Activated T-cell treated with anti-CD3 and anti-CD28 coated beads for 24 hours (primary cell): ENCODE measurements at regions not wholly inside any gene's neighbourhood (a gene's known extent, or its start where the extent isn't known, plus 50 kb on each side); places are given as distances from the start of the nearest gene placed in this dataset.

Experiments
- DNase-seq: peaks from one replicate; pipeline ENCODE4 v3.0.0-alpha.2; 2020; ENCODE audit warnings: low read depth

GRCh38 chr4:140281828-140282552 is 91.5 kb upstream of the SCOC start:
- DNase-seq: no peak

DNA sequence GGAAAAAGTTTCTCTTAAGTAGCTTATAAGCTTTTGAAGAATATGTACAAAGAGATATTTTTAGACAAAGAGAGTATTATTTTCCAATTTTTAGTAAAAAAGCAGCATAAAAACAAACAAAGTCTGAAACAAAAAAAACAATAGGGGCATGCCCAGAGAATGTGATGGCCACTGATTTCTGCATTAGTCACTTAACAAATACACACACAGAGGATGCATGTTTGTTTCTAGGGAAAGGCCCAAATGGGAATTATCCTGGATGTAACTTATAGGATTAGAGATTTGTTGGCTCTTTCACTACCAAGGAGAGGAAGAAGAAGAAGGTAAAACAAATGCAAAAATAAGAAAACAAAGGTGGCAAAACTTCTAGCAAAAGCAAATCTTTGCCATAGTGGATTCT is 95.9 kb upstream of the SCOC start:
- DNase-seq: no peak

DNA sequence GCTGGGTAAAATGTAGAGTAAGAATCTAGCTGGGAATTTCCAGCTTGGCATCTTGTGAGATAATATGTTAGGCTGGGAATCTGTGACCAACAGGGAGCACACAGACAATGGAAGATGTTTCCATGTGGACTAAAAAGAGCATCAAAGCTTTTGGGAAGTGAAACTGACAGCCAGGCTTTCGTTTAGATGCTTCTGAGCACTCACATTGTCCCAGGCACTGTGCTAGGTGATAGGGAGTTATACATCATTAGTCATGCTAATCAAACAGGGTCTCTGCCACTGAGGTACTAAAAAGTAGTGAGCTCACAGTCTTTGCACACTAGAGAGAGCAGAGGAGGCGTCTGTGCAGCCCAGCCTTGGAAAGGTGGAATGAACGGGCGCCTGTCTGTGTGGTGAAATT is 101.9 kb upstream of the SCOC start:
- no peak for DNase-seq

DNA sequence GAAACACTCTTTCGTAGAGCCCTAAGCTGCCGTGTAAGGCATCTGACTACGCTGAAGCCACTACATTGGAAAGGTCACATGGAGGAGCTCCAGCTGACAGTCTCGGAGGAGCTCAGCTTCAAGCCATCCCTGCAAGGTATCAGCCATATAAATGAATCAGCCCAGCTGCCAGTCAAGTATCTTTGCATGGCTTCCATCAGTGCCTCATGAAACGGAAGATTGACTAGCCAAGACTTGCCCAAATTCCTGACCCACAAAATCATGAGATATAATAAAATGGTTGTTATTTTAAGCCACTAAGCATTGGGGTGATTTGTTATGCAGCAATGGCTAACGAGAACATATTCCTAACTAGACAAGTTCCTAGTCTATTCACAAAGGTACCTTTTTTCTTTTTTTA is 104.1 kb upstream of the SCOC start:
- DNase-seq: no peak

DNA sequence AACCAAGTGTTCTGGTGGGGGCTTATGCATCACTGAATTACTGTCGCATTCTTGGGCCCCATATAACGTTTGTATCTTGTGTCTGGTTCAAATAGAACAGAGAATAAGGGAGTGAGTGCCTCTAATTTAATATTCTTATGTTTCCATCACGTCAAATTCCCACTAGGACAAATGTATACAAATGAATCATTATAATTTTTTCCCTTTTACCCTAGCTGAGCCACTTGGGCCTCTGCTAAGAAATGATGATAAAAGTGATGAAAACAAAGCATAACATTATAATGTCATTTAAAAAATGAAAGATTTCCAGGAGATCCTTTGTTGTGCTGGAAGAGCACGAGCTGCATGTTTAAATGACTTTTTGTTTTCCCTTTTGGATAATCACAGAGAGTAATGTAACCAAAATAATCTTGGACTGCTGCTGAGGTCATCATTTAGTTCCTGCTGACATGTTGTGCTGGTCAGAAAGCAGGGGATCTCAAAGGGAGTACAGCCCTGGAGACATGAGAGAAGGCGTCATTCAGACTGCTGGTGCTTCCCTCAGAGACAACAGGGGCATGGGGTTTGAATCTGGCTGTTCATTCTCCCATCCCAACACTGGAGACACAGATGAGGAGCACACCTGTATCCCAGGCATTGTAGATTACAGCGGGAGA is 105.1 kb upstream of the SCOC start:
- DNase-seq: no peak

DNA sequence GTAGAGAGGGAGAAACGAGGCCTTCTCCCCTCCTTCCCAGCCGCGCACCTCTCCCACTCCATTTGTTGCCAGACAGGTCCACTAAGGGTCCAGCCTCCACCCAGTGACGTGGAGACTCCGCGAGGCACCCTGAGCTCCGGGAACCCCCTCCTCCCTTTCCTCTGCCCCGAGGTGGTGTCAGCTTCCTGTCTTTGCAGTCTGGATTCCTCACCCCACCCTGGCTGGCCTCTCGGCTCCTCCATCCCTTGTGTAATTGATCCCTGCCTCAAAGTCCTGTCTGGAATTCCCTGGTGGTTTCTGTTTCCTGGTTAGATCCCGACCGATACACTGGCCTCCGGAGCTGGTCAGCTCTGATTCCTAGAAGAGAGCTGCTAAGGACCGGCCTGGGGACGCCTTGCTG is 105.9 kb upstream of the SCOC start:
- DNase-seq: no peak

GRCh38 chr4:140266958-140267568 is 106.4 kb upstream of the SCOC start:
- DNase-seq: no peak

DNA sequence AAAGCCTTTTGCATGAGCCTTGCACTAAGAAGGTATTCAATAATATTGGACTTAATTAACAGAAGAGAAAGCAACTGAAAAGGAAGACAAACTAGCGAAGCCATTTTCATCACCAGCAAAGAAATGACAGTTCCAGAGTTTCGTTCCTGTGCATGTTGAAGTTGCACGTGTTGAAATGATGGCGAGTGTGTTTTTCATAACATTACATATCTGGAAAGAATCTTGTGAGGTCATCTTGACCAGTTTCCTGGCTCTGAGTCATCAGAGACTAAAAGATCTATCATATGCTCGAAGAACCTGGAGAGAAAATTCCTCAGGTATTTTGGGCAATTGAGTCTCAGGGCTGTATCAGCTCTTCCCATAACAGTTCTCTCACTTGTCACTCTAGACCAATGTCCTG is 106.2 kb upstream of the MAML3 start:
- DNase-seq: no peak

DNA sequence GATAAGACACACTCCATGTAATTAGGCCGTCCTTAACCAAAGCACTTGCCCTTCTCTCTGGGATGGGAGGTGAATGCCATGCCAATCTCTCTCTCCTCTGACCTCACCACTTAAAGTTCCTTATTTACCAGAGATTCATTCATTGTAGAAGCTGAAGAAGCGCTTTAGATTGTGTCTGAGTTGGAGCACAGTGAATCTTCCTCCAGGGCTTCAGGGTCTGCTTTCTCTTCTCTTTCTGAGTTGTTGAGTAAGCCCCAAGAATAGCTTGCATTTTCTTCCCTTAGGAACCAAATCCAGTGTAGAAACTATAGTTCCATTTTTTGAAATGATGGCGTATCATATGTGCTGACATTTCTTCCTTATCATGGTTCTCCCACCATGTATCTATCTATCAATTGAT is 104.5 kb upstream of the MAML3 start:
- DNase-seq: no peak

DNA sequence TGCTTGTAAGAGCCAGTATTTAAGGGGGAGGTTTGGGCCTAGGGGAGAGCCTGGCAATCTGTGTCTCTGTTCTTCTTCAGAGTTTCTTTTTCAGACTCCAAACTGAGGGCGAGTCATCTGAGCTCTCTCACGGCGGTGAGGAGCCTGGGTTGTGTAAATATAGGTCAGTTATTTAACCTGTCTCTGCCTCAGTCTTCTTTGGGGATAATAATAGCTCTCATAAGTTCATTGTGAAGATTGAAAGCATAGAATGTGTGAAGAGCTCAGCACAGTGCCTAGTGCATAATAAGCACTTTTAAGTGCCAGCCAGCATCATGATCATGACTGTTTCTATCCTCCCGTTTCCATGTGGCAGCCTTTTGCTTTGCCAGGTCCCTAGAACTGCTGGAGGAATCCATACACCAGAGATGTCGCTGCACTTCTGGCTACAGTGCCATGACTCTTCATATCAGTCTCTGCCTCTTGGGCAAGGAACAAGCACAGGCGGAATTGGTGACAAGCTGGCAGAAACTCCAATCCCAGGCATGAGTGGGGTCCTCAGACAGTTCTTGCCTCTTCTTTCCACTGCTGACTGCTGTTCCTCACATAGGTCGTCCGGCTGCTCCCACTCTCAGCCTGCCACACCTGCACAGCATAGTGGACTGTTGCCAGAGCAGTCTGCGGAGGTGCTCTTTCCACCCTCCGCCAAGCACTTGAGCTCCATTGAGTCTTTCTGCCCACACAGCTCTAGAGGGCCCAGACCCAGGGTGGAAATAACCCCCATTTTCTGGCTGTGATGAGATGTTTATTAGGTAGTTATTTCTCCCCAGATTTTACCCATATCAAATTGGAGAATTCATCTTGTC is 103.7 kb upstream of the MAML3 start:
- DNase-seq: no peak

DNA sequence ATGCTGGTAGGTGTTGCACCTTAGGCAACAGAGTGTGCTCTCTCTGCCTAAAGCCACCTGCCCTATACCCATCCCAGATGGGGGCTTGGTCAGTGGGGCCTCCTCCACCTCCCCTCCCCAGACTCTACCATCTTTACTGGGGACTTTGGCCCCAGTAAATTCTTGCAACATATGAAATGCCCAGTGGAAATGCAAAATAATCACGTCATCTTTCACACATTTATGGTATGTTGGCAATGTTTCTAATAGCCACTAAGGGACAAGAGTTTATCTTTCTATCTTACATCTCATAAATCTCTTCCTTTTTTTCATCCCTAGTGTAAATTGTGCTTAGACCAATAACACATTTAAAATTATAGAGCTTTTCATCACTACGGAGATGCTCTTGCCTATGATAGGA is 103.0 kb upstream of the MAML3 start:
- DNase-seq: no peak

- no peak for DNase-seq
Measured at GRCh38 chr4:140256335-140256734, 102.4 kb upstream of the MAML3 start.

GRCh38 chr4:140255927-140256326 is 101.9 kb upstream of the MAML3 start:
- no peak for DNase-seq

- no peak for DNase-seq
Measured at GRCh38 chr4:140255467-140255866, 101.5 kb upstream of the MAML3 start.

DNA sequence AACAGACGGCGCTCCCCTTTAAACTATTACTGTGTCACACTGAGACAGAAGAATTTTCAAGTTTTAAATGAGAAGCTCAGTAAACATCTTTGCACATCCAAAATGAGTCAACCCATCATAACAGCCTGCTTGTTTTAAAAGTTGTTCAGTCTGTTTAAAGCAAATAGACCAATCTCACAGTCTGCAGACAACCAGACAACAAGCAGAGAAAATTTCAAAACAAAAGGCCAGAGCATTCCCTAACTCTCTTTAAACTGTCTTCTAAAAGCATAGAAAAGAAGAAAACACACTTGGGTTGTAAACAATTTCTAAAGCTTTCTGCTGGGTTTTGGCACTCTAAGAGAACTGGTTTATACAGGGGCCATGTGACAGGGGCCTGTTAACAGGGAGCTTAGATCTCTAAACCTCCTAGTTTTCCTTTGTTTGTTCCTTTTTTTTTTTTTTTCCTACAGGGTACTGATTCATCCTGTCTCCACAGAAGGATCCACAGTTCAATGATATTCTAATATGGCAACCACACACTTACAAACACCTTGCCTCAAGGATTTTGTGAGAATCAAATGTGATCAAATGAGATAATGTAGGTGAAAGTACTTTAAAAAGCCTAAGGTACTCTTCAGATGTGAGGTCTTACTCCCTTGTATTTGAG is 100.8 kb upstream of the MAML3 start:
- no peak for DNase-seq

GRCh38 chr4:140253556-140254027 is 99.6 kb upstream of the MAML3 start:
- no peak for DNase-seq

- DNase-seq: peak; percentile 53
Measured at GRCh38 chr4:140252742-140253555, 99.0 kb upstream of the MAML3 start.

GRCh38 chr4:140252141-140252741 is 98.3 kb upstream of the MAML3 start:
- DNase-seq: no peak

- no peak for DNase-seq
Measured at GRCh38 chr4:140251571-140251970, 97.6 kb upstream of the MAML3 start.

DNA sequence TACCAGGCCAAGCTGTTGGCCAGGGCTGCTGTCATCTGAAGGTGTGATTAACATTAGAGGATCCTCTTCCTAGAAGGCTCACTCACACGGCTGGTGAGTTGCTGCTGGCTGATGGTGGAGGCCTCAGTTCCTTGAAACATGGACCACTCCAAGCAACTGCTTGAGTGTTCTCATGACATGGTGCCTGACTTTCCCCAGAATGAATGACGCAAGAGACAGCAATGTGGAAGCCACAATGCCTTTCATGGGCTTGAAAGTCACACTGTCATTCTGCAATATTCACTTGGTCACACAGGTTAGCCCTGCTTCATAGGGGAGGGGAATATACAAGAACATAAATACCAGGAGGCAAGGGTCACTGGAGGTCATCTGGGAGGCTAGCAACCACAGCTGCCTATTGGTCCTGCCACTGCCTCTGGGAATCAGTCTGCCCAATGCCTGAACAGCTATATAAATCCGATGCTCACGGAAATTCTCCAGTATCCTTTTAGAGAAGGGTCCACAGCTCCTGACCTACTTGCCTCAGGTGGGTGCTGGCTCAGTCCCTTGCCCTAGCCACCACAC is 97.1 kb upstream of the MAML3 start:
- DNase-seq: no peak
